SK-N-SH (cell line): ENCODE measurements at regions not wholly inside any gene's neighbourhood (a gene's known extent, or its start where the extent isn't known, plus 50 kb on each side); places are given as distances from the start of the nearest gene placed in this dataset.

ENCODE experiments used
- CTCF ChIA-PET: fragments of 300-600, 350-600 bp; formaldehyde crosslinking; extraction: SDS; loops from one replicate; lab custom pipeline; 2021; lab: Yijun Ruan, JAX
- POLR2A ChIA-PET: fragments of 350-600 bp; sonication (Branson Sonifier 250); formaldehyde crosslinking; extraction: SDS; loops from one replicate; lab custom pipeline; 2020; ENCODE audit warnings: antibody characterized with exemption, inconsistent platforms; lab: Yijun Ruan, JAX
- DNase-seq: peaks from one replicate; pipeline ENCODE4 v3.0.0; 2012
- H2AFZ ChIP-seq: fragments of 200-600 bp; sonication (generic); 2 replicates; pipeline ENCODE4 v1.8.1; 2016; ENCODE audit warnings: antibody characterized with exemption, mild to moderate bottlenecking, low read depth
- H3F3A ChIP-seq: fragments of 200-600 bp; sonication (generic); replicated peaks from 2 replicates; pipeline ENCODE3; 2016; ENCODE audit warnings: antibody characterized with exemption, mild to moderate bottlenecking; ENCODE audit not compliant: insufficient read depth
- H3K27ac ChIP-seq, 2 experiments: fragments of 200-500 bp in 1 of 2; fragments of 200-600 bp in 1 of 2; sonication (Bioruptor generic) in 1 of 2; sonication (generic), shearing (Covaris generic) in 1 of 2; 2 replicates each; pipeline versions ENCODE4 v1.5.1 to v1.6.1; 2014 to 2016; ENCODE audit warnings: low read depth in 2 of 2, inconsistent platforms in 1 of 2, low read length in 1 of 2, mild to moderate bottlenecking in 1 of 2, mixed read lengths in 1 of 2
- H3K27me3 ChIP-seq: fragments of 200-600 bp; sonication (generic), shearing (Covaris generic); 2 replicates; pipeline ENCODE4 v1.6.1; 2016; ENCODE audit warnings: mixed run types; ENCODE audit not compliant: insufficient read depth
- H3K36me3 ChIP-seq, 2 experiments: fragments of 200-500 bp in 1 of 2; fragments of 200-600 bp in 1 of 2; sonication (Bioruptor generic) in 1 of 2; sonication (generic) in 1 of 2; replicated peaks in 1 of 2; 2 replicates each; pipeline versions ENCODE3 to v1.5.1; 2014 to 2016; ENCODE audit warnings: low read length in 1 of 2, mild to moderate bottlenecking in 1 of 2; ENCODE audit not compliant: insufficient read depth in 2 of 2, control insufficient read depth in 1 of 2
- H3K4me1 ChIP-seq, 2 experiments: fragments of 200-500 bp in 1 of 2; fragments of 200-600 bp in 1 of 2; sonication (Bioruptor generic) in 1 of 2; sonication (generic), shearing (Covaris generic) in 1 of 2; 2 replicates each; pipeline versions ENCODE4 v1.5.1 to v1.6.1; 2014 to 2016; ENCODE audit warnings: low read depth in 1 of 2, low read length in 1 of 2, mixed run types in 1 of 2; ENCODE audit not compliant: insufficient read depth in 2 of 2, control insufficient read depth in 1 of 2
- H3K4me2 ChIP-seq: fragments of 200-600 bp; sonication (generic), shearing (Covaris generic); 2 replicates; pipeline ENCODE4 v1.6.1; 2017; ENCODE audit warnings: mixed run types
- H3K4me3 ChIP-seq, 2 experiments: fragments of 200-500 bp in 1 of 2; fragments of 200-600 bp in 1 of 2; sonication (Bioruptor generic) in 1 of 2; sonication (generic), shearing (Covaris generic) in 1 of 2; 2 replicates each; pipeline versions ENCODE4 v1.5.1 to v1.8.1; 2014 to 2016; ENCODE audit warnings: low read depth in 2 of 2, inconsistent platforms in 1 of 2, low read length in 1 of 2, mild to moderate bottlenecking in 1 of 2, mixed read lengths in 1 of 2, moderate library complexity in 1 of 2
- H3K79me2 ChIP-seq: fragments of 200-600 bp; sonication (generic); 2 replicates; pipeline ENCODE4 v1.8.1; 2017; ENCODE audit warnings: mild to moderate bottlenecking; ENCODE audit not compliant: insufficient read depth
- H3K9ac ChIP-seq: fragments of 200-600 bp; sonication (generic); 2 replicates; pipeline ENCODE4 v1.6.1; 2017; ENCODE audit warnings: mixed run types
- H3K9me2 ChIP-seq: fragments of 200-600 bp; sonication (generic); 2 replicates; pipeline ENCODE4 v1.6.1; 2017; ENCODE audit warnings: mixed run types
- H3K9me3 ChIP-seq: fragments of 200-600 bp; sonication (generic); 2 replicates; pipeline ENCODE4 v1.6.1; 2017; ENCODE audit warnings: mixed run types, mild to moderate bottlenecking, moderate library complexity
- H4K20me1 ChIP-seq: fragments of 200-600 bp; sonication (generic); 2 replicates; pipeline ENCODE4 v1.6.1; 2017; ENCODE audit warnings: mild to moderate bottlenecking, mixed run types; ENCODE audit not compliant: insufficient read depth
- EZH2phosphoT487 ChIP-seq: fragments of 200-600 bp; sonication (generic); IDR thresholded peaks from 2 replicates; pipeline ENCODE4 v1.6.1; 2017; ENCODE audit warnings: low read depth, mixed run types, mild to moderate bottlenecking, antibody characterized with exemption, moderate library complexity, borderline replicate concordance
- GABPA ChIP-seq: IDR thresholded peaks from 2 replicates; pipeline ENCODE4 v1.4.0; 2012; ENCODE audit warnings: low read depth, mild to moderate bottlenecking
- MEF2A ChIP-seq: IDR thresholded peaks from 2 replicates; pipeline ENCODE4 v1.4.0; 2012; ENCODE audit warnings: low read depth, borderline replicate concordance
- RFX5 ChIP-seq: IDR thresholded peaks from 2 replicates; pipeline ENCODE4 v1.6.1; 2012; ENCODE audit warnings: mild to moderate bottlenecking, improper control_type of control experiment, low read length
- USF2 ChIP-seq: fragments of 150-350 bp; IDR thresholded peaks from 2 replicates; pipeline ENCODE4 v1.6.1; 2017; ENCODE audit warnings: antibody characterized with exemption, low read length, low read depth, borderline replicate concordance
- WGBS: methylation state at CpG from one replicate; pipeline ENCODE4 v1.1.6; 2017; ENCODE audit warnings: low lambda C conversion rate; 5-methylcytosine and 5-hydroxymethylcytosine counted together
- TF ChIP-seq, protein P1 (sequence below): fragments of 200-600 bp; sonication (generic); IDR thresholded peaks from 2 replicates; pipeline ENCODE4 v1.6.1; 2017; ENCODE audit warnings: antibody characterized with exemption, mild to moderate bottlenecking, moderate library complexity
- TF ChIP-seq, protein P2 (sequence below): IDR thresholded peaks from 2 replicates; pipeline ENCODE4 v1.6.1; 2012; ENCODE audit warnings: mild to moderate bottlenecking, low read depth, low read length, moderate library complexity

DNA sequence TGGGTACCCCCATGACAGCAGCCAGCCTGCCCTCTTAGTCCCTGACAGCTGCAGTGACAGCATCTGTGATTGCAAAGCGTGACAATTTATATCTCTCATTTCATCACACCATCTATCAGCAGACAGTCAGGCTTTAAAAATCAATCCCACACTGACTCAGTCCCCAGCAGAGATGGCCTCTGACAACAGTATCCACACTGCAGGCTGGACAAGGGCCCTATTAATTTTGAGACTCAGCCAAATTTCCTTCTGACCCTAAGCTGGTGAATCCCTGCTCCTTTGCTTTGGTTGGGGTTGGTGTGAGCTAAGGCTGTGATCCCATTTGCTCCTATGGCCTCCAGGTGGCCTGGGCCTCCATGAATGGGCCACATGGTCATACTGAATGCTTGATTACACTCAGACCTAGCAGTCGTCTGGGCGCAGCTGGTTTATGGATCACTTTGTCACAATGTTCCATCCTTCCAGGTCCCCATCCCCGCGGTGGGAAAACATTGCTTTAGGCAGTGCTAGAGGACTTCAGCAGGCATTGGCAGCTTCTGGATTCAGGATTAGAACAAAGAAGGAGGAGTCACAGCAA is 68.2 kb upstream of the B3GAT1 start:
- no peak overlapping the region for H2AFZ ChIP-seq
- peaks cover 0 to 6% of the 10 kb centered on the region in 2 experiments; a peak in 1 of 4 replicates for H3K4me1 ChIP-seq
- no peaks in the 10 kb centered on the region for H3K36me3 ChIP-seq
- POLR2A ChIA-PET, result no interaction called here
- H3K4me3 ChIP-seq, result no peak overlapping the region
- 35% methylated on average over 5 of the region's 5 CpGs for WGBS
- TF ChIP-seq USF2 (no peak), EZH2phosphoT487 (no peak), RFX5 (no peak), MEF2A (no peak), GABPA (no peak)
- TF ChIP-seq, protein P1, sequence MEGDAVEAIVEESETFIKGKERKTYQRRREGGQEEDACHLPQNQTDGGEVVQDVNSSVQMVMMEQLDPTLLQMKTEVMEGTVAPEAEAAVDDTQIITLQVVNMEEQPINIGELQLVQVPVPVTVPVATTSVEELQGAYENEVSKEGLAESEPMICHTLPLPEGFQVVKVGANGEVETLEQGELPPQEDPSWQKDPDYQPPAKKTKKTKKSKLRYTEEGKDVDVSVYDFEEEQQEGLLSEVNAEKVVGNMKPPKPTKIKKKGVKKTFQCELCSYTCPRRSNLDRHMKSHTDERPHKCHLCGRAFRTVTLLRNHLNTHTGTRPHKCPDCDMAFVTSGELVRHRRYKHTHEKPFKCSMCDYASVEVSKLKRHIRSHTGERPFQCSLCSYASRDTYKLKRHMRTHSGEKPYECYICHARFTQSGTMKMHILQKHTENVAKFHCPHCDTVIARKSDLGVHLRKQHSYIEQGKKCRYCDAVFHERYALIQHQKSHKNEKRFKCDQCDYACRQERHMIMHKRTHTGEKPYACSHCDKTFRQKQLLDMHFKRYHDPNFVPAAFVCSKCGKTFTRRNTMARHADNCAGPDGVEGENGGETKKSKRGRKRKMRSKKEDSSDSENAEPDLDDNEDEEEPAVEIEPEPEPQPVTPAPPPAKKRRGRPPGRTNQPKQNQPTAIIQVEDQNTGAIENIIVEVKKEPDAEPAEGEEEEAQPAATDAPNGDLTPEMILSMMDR, result no peak
- TF ChIP-seq, protein P2, sequence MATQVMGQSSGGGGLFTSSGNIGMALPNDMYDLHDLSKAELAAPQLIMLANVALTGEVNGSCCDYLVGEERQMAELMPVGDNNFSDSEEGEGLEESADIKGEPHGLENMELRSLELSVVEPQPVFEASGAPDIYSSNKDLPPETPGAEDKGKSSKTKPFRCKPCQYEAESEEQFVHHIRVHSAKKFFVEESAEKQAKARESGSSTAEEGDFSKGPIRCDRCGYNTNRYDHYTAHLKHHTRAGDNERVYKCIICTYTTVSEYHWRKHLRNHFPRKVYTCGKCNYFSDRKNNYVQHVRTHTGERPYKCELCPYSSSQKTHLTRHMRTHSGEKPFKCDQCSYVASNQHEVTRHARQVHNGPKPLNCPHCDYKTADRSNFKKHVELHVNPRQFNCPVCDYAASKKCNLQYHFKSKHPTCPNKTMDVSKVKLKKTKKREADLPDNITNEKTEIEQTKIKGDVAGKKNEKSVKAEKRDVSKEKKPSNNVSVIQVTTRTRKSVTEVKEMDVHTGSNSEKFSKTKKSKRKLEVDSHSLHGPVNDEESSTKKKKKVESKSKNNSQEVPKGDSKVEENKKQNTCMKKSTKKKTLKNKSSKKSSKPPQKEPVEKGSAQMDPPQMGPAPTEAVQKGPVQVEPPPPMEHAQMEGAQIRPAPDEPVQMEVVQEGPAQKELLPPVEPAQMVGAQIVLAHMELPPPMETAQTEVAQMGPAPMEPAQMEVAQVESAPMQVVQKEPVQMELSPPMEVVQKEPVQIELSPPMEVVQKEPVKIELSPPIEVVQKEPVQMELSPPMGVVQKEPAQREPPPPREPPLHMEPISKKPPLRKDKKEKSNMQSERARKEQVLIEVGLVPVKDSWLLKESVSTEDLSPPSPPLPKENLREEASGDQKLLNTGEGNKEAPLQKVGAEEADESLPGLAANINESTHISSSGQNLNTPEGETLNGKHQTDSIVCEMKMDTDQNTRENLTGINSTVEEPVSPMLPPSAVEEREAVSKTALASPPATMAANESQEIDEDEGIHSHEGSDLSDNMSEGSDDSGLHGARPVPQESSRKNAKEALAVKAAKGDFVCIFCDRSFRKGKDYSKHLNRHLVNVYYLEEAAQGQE, result no peak
- no peak for DNase-seq
- no peaks in the 10 kb centered on the region for H4K20me1 ChIP-seq
- no peaks in the 10 kb centered on the region for H3F3A ChIP-seq
- H3K79me2 ChIP-seq, result no peaks in the 10 kb centered on the region
- no peak overlapping the region for H3K9ac ChIP-seq
- CTCF ChIA-PET, result interaction anchor here (0.5 to 0.9 kb wide), 3 partner anchors 17 to 558 kb away, joined by 3 read pairs; no protein-coding TSS in a partner anchor
- H3K9me3 ChIP-seq, result no peaks in the 10 kb centered on the region
- H3K27me3 ChIP-seq, result no peaks in the 10 kb centered on the region
- H3K9me2 ChIP-seq, result no peaks in the 10 kb centered on the region
- no peak overlapping the region for H3K27ac ChIP-seq
- H3K4me2 ChIP-seq, result no peak overlapping the region
